ENCODE measurements at regions not wholly inside any gene's neighbourhood (a gene's known extent, or its start where the extent isn't known, plus 50 kb on each side); places are given as distances from the start of the nearest gene placed in this dataset.

GRCh38 chr1:117734403-117734802, 128.6 kb downstream of the TENT5C start:
- TF ChIP-seq CTCF (conservative IDR thresholded peaks at IDR 0.05; ENCODE audit: low read depth, low read length) (no peak), EZH2 (IDR thresholded peaks at IDR 0.05; ENCODE audit: borderline replicate concordance, low read depth, low read length, poor library complexity, severe bottlenecking) (no peak)
